DOHH2 (cell line): ENCODE measurements at regions not wholly inside any gene's neighbourhood (a gene's known extent, or its start where the extent isn't known, plus 50 kb on each side); places are given as distances from the start of the nearest gene placed in this dataset.
"Not testable (repeated sequence)": the region's sequence is repeated elsewhere in the genome, so short reads cannot be mapped to it uniquely, and the experiment has no call there.

Source experiments
- H3F3A ChIP-seq: fragments of 200-600 bp; sonication (generic), shearing (Covaris generic); 2 replicates; pipeline ENCODE4 v1.6.0; 2016; ENCODE audit warnings: antibody characterized with exemption, mild to moderate bottlenecking; ENCODE audit not compliant: control insufficient read depth, insufficient read depth
- H3K27ac ChIP-seq: fragments of 200-600 bp; sonication (generic); 2 replicates; pipeline ENCODE4 v1.5.1; 2014; ENCODE audit warnings: low read depth, mild to moderate bottlenecking, low read length, moderate library complexity
- H3K27me3 ChIP-seq: fragments of 200-600 bp; sonication (generic); 2 replicates; pipeline ENCODE4 v1.6.1; 2014; ENCODE audit warnings: mild to moderate bottlenecking, low read length, mixed read lengths; ENCODE audit not compliant: control insufficient read depth
- H3K36me3 ChIP-seq: fragments of 200-600 bp; sonication (generic); 2 replicates; pipeline ENCODE4 v1.6.1; 2014; ENCODE audit warnings: mild to moderate bottlenecking, low read length, moderate library complexity, mixed read lengths; ENCODE audit not compliant: control insufficient read depth
- H3K4me1 ChIP-seq: fragments of 200-600 bp; sonication (generic); 2 replicates; pipeline ENCODE4 v1.6.1; 2014; ENCODE audit warnings: mild to moderate bottlenecking, low read length, mixed read lengths; ENCODE audit not compliant: control insufficient read depth
- H3K4me2 ChIP-seq: fragments of 200-600 bp; sonication (generic); 2 replicates; pipeline ENCODE4 v1.6.0; 2014; ENCODE audit warnings: mild to moderate bottlenecking, low read length, moderate library complexity
- H3K4me3 ChIP-seq: fragments of 200-600 bp; sonication (generic); 2 replicates; pipeline ENCODE4 v1.5.1; 2014; ENCODE audit warnings: mild to moderate bottlenecking, low read length, mixed read lengths
- H3K79me2 ChIP-seq: fragments of 200-600 bp; sonication (generic); 2 replicates; pipeline ENCODE4 v1.6.1; 2014; ENCODE audit warnings: mild to moderate bottlenecking, low read length, mixed read lengths; ENCODE audit not compliant: control insufficient read depth
- H3K9me2 ChIP-seq: fragments of 200-600 bp; sonication (generic); replicated peaks from 2 replicates; pipeline ENCODE4 v1.6.1; 2014; ENCODE audit warnings: mild to moderate bottlenecking, low read length, mixed read lengths; ENCODE audit not compliant: control insufficient read depth
- H3K9me3 ChIP-seq: fragments of 200-600 bp; sonication (generic); 2 replicates; pipeline ENCODE4 v1.6.1; 2014; ENCODE audit warnings: antibody characterized with exemption, low read length, mixed read lengths; ENCODE audit not compliant: control insufficient read depth, insufficient read depth
- H4K20me1 ChIP-seq: fragments of 200-600 bp; sonication (generic); 2 replicates; pipeline ENCODE4 v1.6.0; 2014; ENCODE audit warnings: low read depth, mild to moderate bottlenecking, antibody characterized with exemption, low read length, moderate library complexity; ENCODE audit not compliant: control insufficient read depth, insufficient read depth
- EZH2phosphoT487 ChIP-seq: fragments of 200-600 bp; sonication (generic); IDR thresholded peaks from 2 replicates; pipeline ENCODE4 v1.6.1; 2017; ENCODE audit warnings: borderline replicate concordance, mild to moderate bottlenecking, antibody characterized with exemption, low read length, moderate library complexity, mixed read lengths
- TF ChIP-seq, protein P1 (sequence below): fragments of 200-600 bp; sonication (generic); IDR thresholded peaks from one replicate; pipeline ENCODE4 v1.5.1; 2014; ENCODE audit warnings: antibody characterized with exemption, mild to moderate bottlenecking, low read depth, low read length; ENCODE audit not compliant: poor library complexity, severe bottlenecking

DNA sequence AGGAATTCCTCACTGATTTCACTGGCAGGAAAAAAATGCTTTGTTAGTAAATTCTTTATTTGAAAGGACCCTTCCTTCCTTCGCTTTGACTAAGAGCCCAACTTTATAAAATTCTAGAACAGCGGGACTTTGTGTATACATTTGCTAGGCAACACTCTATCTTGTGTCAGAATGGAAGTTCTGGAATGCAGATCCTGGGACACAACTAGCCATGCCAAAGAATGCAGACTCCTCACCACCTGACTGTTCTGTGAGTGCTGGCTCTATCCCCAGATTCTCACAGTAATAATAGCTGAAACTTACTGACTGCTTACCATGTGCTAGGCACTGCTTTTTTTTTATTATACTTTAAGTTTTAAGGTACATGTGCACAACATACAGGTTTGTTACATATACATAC is 73.3 kb upstream of the ZDHHC15 start:
- TF ChIP-seq EZH2phosphoT487, result no peak
- TF ChIP-seq, protein P1, sequence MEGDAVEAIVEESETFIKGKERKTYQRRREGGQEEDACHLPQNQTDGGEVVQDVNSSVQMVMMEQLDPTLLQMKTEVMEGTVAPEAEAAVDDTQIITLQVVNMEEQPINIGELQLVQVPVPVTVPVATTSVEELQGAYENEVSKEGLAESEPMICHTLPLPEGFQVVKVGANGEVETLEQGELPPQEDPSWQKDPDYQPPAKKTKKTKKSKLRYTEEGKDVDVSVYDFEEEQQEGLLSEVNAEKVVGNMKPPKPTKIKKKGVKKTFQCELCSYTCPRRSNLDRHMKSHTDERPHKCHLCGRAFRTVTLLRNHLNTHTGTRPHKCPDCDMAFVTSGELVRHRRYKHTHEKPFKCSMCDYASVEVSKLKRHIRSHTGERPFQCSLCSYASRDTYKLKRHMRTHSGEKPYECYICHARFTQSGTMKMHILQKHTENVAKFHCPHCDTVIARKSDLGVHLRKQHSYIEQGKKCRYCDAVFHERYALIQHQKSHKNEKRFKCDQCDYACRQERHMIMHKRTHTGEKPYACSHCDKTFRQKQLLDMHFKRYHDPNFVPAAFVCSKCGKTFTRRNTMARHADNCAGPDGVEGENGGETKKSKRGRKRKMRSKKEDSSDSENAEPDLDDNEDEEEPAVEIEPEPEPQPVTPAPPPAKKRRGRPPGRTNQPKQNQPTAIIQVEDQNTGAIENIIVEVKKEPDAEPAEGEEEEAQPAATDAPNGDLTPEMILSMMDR, result no peak
- no peaks in the 10 kb centered on the region for H3K9me3 ChIP-seq
- no peak overlapping the region for H3K27ac ChIP-seq
- no peaks in the 10 kb centered on the region for H3K9me2 ChIP-seq
- H3K79me2 ChIP-seq, result no peaks in the 10 kb centered on the region
- H3F3A ChIP-seq, result no peaks in the 10 kb centered on the region
- H3K4me3 ChIP-seq, result no peak overlapping the region
- no peaks in the 10 kb centered on the region for H3K36me3 ChIP-seq
- no peaks in the 10 kb centered on the region for H4K20me1 ChIP-seq
- H3K4me1 ChIP-seq, result no peaks in the 10 kb centered on the region
- H3K27me3 ChIP-seq, result no peaks in the 10 kb centered on the region
- H3K4me2 ChIP-seq, result no peak overlapping the region

DNA sequence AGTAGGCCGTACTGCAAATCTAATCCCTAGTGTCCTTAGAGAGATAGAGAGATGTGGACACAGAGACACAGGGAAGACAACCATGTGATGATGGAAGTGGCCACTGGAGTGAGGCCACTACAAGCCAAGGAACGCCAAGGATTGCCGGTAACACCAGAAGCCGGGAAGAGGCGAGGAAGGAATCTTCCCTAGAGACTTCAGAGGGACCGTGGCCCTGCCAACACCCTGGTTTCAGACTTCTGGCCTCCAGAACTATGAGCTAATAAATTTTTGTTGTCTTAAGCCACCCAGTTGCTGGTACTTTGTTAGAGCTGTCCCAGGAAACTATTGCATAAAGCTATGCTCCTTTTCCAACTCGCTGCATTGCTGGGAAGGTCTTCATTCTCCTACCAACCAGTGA is 70.3 kb upstream of the ZDHHC15 start:
- not testable (repeated sequence) for H4K20me1 ChIP-seq, H3F3A ChIP-seq, H3K9me3 ChIP-seq, H3K79me2 ChIP-seq, H3K9me2 ChIP-seq, H3K4me3 ChIP-seq, H3K4me2 ChIP-seq, H3K27ac ChIP-seq, H3K4me1 ChIP-seq, H3K27me3 ChIP-seq, H3K36me3 ChIP-seq

DNA sequence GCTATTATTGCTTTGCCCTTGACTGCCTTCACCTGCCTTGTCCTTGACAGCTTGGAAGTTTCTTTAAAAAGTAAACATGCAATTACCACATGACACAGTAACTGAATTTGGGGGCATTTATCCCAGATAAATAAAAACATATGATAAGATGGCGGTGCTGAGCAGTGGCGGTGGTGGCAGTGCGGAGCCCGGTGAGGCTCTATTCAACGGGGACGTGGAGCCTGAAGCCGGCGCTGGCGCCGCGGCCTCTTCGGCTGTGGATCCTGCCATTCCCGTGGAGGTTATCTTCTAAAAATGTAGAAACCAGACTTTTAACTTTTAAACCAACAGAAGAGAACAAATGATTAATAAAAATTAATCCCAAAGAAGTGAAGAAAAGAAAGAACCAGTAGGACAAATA is 59.7 kb upstream of the ZDHHC15 start:
- Histone ChIP-seq H3K4me2 (no peak overlapping the region), H3F3A (no peaks in the 10 kb centered on the region), H3K36me3 (no peaks in the 10 kb centered on the region), H4K20me1 (no peaks in the 10 kb centered on the region), H3K9me2 (no peaks in the 10 kb centered on the region), H3K4me1 (no peaks in the 10 kb centered on the region), H3K27me3 (no peaks in the 10 kb centered on the region), H3K4me3 (no peak overlapping the region), H3K79me2 (no peaks in the 10 kb centered on the region), H3K27ac (no peak overlapping the region), H3K9me3 (no peaks in the 10 kb centered on the region)
- TF ChIP-seq EZH2phosphoT487, result no peak
- TF ChIP-seq, protein P1, result no peak
